Activated naive CD8-positive, alpha-beta T cell treated with anti-CD3 and anti-CD28 coated beads, Interleukin-2, amount 50 U/mL, for 24 hours (primary cell): ENCODE measurements at regions not wholly inside any gene's neighbourhood (a gene's known extent, or its start where the extent isn't known, plus 50 kb on each side); places are given as distances from the start of the nearest gene placed in this dataset.

Experiments used
- ATAC-seq: fragments of 150-1000 bp; cut with Tn5 transposase; one replicate; pipeline ENCODE4 v1.10.0; 2021
- DNase-seq: peaks from one replicate; pipeline ENCODE4 v3.0.0; 2021
- H3K27ac Mint-ChIP-seq: one replicate; pipeline ENCODE4 v1.8.0; 2021; ENCODE audit warnings: mild to moderate bottlenecking, mixed read lengths
- H3K27me3 Mint-ChIP-seq: one replicate; pipeline ENCODE4 v1.8.0; 2021; ENCODE audit warnings: mixed read lengths
- H3K36me3 Mint-ChIP-seq: one replicate; pipeline ENCODE4 v1.8.0; 2021; ENCODE audit warnings: low read depth, mixed read lengths
- H3K4me1 Mint-ChIP-seq: one replicate; pipeline ENCODE4 v1.8.0; 2021; ENCODE audit warnings: mixed read lengths
- H3K4me3 Mint-ChIP-seq: one replicate; pipeline ENCODE4 v1.8.0; 2021; ENCODE audit warnings: mild to moderate bottlenecking, moderate library complexity, mixed read lengths
- H3K9me3 Mint-ChIP-seq: one replicate; pipeline ENCODE4 v1.8.0; 2021; ENCODE audit warnings: mixed read lengths

GRCh38 chr6:19059102-19059501 is 672.0 kb downstream of the RNF144B start:
- H3K9me3 Mint-ChIP-seq: peaks cover 18% of the 10 kb centered on the region
- no peak overlapping the region for H3K4me3 Mint-ChIP-seq
- H3K36me3 Mint-ChIP-seq: no peaks in the 10 kb centered on the region
- no peak overlapping the region for H3K27ac Mint-ChIP-seq
- no peaks in the 10 kb centered on the region for H3K4me1 Mint-ChIP-seq
- H3K27me3 Mint-ChIP-seq: no peaks in the 10 kb centered on the region
- DNase-seq (no peak), ATAC-seq (no peak)

GRCh38 chr6:19067165-19067564 is 680.0 kb downstream of the RNF144B start:
- Mint-ChIP-seq H3K4me1 (no peaks in the 10 kb centered on the region), H3K27ac (no peak overlapping the region), H3K4me3 (no peak overlapping the region), H3K36me3 (no peaks in the 10 kb centered on the region), H3K9me3 (peaks cover 21% of the 10 kb centered on the region), H3K27me3 (no peaks in the 10 kb centered on the region)
- ATAC-seq: no peak
- DNase-seq: no peak

- H3K27me3 Mint-ChIP-seq: no peaks in the 10 kb centered on the region
- H3K9me3 Mint-ChIP-seq: peaks cover 24% of the 10 kb centered on the region
- no peaks in the 10 kb centered on the region for H3K4me1 Mint-ChIP-seq
- no peaks in the 10 kb centered on the region for H3K36me3 Mint-ChIP-seq
- no peak overlapping the region for H3K4me3 Mint-ChIP-seq
- ATAC-seq (no peak), DNase-seq (no peak)
- no peak overlapping the region for H3K27ac Mint-ChIP-seq
Observed at GRCh38 chr6:19070520-19070919, 683.4 kb downstream of the RNF144B start.

GRCh38 chr6:19083801-19084200 is 696.7 kb downstream of the RNF144B start:
- DNase-seq: no peak
- peaks cover 21% of the 10 kb centered on the region for H3K9me3 Mint-ChIP-seq
- ATAC-seq: no peak
- H3K27me3 Mint-ChIP-seq: no peaks in the 10 kb centered on the region
- H3K4me3 Mint-ChIP-seq: no peak overlapping the region
- H3K27ac Mint-ChIP-seq: no peak overlapping the region
- H3K4me1 Mint-ChIP-seq: no peaks in the 10 kb centered on the region
- H3K36me3 Mint-ChIP-seq: no peaks in the 10 kb centered on the region

- Mint-ChIP-seq H3K36me3 (no peaks in the 10 kb centered on the region), H3K27me3 (no peaks in the 10 kb centered on the region), H3K9me3 (peaks cover 16% of the 10 kb centered on the region), H3K4me3 (no peak overlapping the region), H3K27ac (no peak overlapping the region), H3K4me1 (no peaks in the 10 kb centered on the region)
- ATAC-seq (no peak), DNase-seq (no peak)
Observed at GRCh38 chr6:19086480-19086879, 699.3 kb downstream of the RNF144B start.

- H3K9me3 Mint-ChIP-seq: peaks cover 14% of the 10 kb centered on the region
- DNase-seq: no peak
- H3K4me1 Mint-ChIP-seq: no peaks in the 10 kb centered on the region
- H3K27ac Mint-ChIP-seq: no peak overlapping the region
- H3K4me3 Mint-ChIP-seq: no peak overlapping the region
- no peaks in the 10 kb centered on the region for H3K36me3 Mint-ChIP-seq
- H3K27me3 Mint-ChIP-seq: no peaks in the 10 kb centered on the region
- no peak for ATAC-seq
Observed at GRCh38 chr6:19087296-19087695, 700.1 kb downstream of the RNF144B start.

- DNase-seq (no peak), ATAC-seq (no peak)
- Mint-ChIP-seq H3K4me1 (no peaks in the 10 kb centered on the region), H3K9me3 (peaks cover 8% of the 10 kb centered on the region), H3K36me3 (no peaks in the 10 kb centered on the region), H3K27ac (no peak overlapping the region), H3K4me3 (no peak overlapping the region), H3K27me3 (no peaks in the 10 kb centered on the region)
Observed at GRCh38 chr6:19087897-19088296, 700.7 kb downstream of the RNF144B start.

- ATAC-seq (no peak), DNase-seq (no peak)
- Mint-ChIP-seq H3K9me3 (peaks cover 6% of the 10 kb centered on the region), H3K4me1 (no peaks in the 10 kb centered on the region), H3K27ac (no peak overlapping the region), H3K27me3 (no peaks in the 10 kb centered on the region), H3K36me3 (no peaks in the 10 kb centered on the region), H3K4me3 (no peak overlapping the region)
Observed at GRCh38 chr6:19100752-19101151, 713.6 kb downstream of the RNF144B start.

- DNase-seq (no peak), ATAC-seq (no peak)
- Mint-ChIP-seq H3K36me3 (no peaks in the 10 kb centered on the region), H3K4me3 (no peak overlapping the region), H3K27me3 (no peaks in the 10 kb centered on the region), H3K4me1 (no peaks in the 10 kb centered on the region), H3K9me3 (peaks cover 13% of the 10 kb centered on the region), H3K27ac (no peak overlapping the region)
Observed at GRCh38 chr6:19102936-19103335, 715.8 kb downstream of the RNF144B start.

- no peaks in the 10 kb centered on the region for H3K4me1 Mint-ChIP-seq
Observed at GRCh38 chr6:19107468-19107867, 720.3 kb downstream of the RNF144B start.

GRCh38 chr6:19121521-19121920 is 715.6 kb upstream of the ID4 start:
- ATAC-seq (no peak), DNase-seq (no peak)
- Mint-ChIP-seq H3K27ac (no peak overlapping the region), H3K4me3 (no peak overlapping the region), H3K27me3 (no peaks in the 10 kb centered on the region), H3K4me1 (no peaks in the 10 kb centered on the region), H3K36me3 (no peaks in the 10 kb centered on the region), H3K9me3 (peaks cover 13% of the 10 kb centered on the region)

More at GRCh38 chr6:19107468-19107867, 720.3 kb downstream of the RNF144B start:
- no peak for DNase-seq
- H3K4me3 Mint-ChIP-seq: no peak overlapping the region
- H3K9me3 Mint-ChIP-seq: peaks cover 14% of the 10 kb centered on the region
- H3K27me3 Mint-ChIP-seq: no peaks in the 10 kb centered on the region
- no peak for ATAC-seq
- H3K36me3 Mint-ChIP-seq: no peaks in the 10 kb centered on the region
- no peak overlapping the region for H3K27ac Mint-ChIP-seq

- no peak for DNase-seq
- Mint-ChIP-seq H3K27ac (no peak overlapping the region), H3K4me3 (no peak overlapping the region), H3K4me1 (no peaks in the 10 kb centered on the region), H3K9me3 (peaks cover 6% of the 10 kb centered on the region), H3K36me3 (no peaks in the 10 kb centered on the region), H3K27me3 (no peaks in the 10 kb centered on the region)
- ATAC-seq: no peak
Observed at GRCh38 chr6:19127081-19127480, 710.1 kb upstream of the ID4 start.

- Mint-ChIP-seq H3K36me3 (no peaks in the 10 kb centered on the region), H3K27ac (no peak overlapping the region), H3K4me1 (no peaks in the 10 kb centered on the region), H3K27me3 (no peaks in the 10 kb centered on the region), H3K4me3 (no peak overlapping the region), H3K9me3 (peaks cover 6% of the 10 kb centered on the region)
- ATAC-seq (no peak), DNase-seq (no peak)
Observed at GRCh38 chr6:19128701-19129100, 708.5 kb upstream of the ID4 start.

- ATAC-seq: no peak
- no peak overlapping the region for H3K27ac Mint-ChIP-seq
- DNase-seq: no peak
- no peaks in the 10 kb centered on the region for H3K27me3 Mint-ChIP-seq
- no peaks in the 10 kb centered on the region for H3K4me1 Mint-ChIP-seq
- peaks cover 4% of the 10 kb centered on the region for H3K9me3 Mint-ChIP-seq
- H3K4me3 Mint-ChIP-seq: no peak overlapping the region
- no peaks in the 10 kb centered on the region for H3K36me3 Mint-ChIP-seq
Observed at GRCh38 chr6:19135706-19136105, 701.5 kb upstream of the ID4 start.

GRCh38 chr6:19137505-19137904 is 699.7 kb upstream of the ID4 start:
- ATAC-seq (no peak), DNase-seq (no peak)
- H3K4me1 Mint-ChIP-seq: no peaks in the 10 kb centered on the region
- peaks cover 4% of the 10 kb centered on the region for H3K9me3 Mint-ChIP-seq
- H3K27ac Mint-ChIP-seq: no peak overlapping the region
- H3K27me3 Mint-ChIP-seq: no peaks in the 10 kb centered on the region
- no peaks in the 10 kb centered on the region for H3K36me3 Mint-ChIP-seq
- no peak overlapping the region for H3K4me3 Mint-ChIP-seq

GRCh38 chr6:19142275-19142674 is 694.9 kb upstream of the ID4 start:
- Mint-ChIP-seq H3K27me3 (no peaks in the 10 kb centered on the region), H3K27ac (no peak overlapping the region), H3K36me3 (no peaks in the 10 kb centered on the region), H3K4me3 (no peak overlapping the region), H3K4me1 (no peaks in the 10 kb centered on the region), H3K9me3 (no peaks in the 10 kb centered on the region)
- DNase-seq (no peak), ATAC-seq (no peak)
